BJ (cell line): ENCODE measurements at regions not wholly inside any gene's neighbourhood (a gene's known extent, or its start where the extent isn't known, plus 50 kb on each side); places are given as distances from the start of the nearest gene placed in this dataset.

ENCODE experiments used
- CTCF ChIA-PET: fragments of 350-600 bp; formaldehyde crosslinking; extraction: SDS; loops from one replicate; lab custom pipeline; 2021; ENCODE audit warnings: antibody characterized with exemption, inconsistent platforms; lab: Yijun Ruan, JAX
- POLR2A ChIA-PET: fragments of 300-600 bp; sonication (Branson Sonifier 250); formaldehyde crosslinking; extraction: SDS; loops from one replicate; lab custom pipeline; 2021; ENCODE audit warnings: antibody characterized with exemption; lab: Charles Lee
- DNase-seq: peaks from one replicate; pipeline ENCODE4 v3.0.0-alpha.2; 2011; ENCODE audit warnings: low read depth
- H3K27me3 ChIP-seq: 2 replicates; pipeline ENCODE4 v1.6.0; 2011; ENCODE audit warnings: low read length; ENCODE audit not compliant: control insufficient read depth, insufficient read depth
- H3K36me3 ChIP-seq: 2 replicates; pipeline ENCODE4 v1.5.1; 2011; ENCODE audit warnings: low read length; ENCODE audit not compliant: control insufficient read depth, insufficient read depth
- H3K4me3 ChIP-seq: 2 replicates; pipeline ENCODE4 v1.5.1; 2011; ENCODE audit warnings: low read depth, mild to moderate bottlenecking, control low read depth, low read length
- CTCF ChIP-seq: IDR thresholded peaks from 2 replicates; pipeline ENCODE4 v1.5.1; 2011; ENCODE audit warnings: low read depth, mild to moderate bottlenecking, control low read depth, inconsistent platforms, low read length, moderate library complexity; ENCODE audit not compliant: insufficient read depth

GRCh38 chr5:43903129-43903528 lies 300.1 kb downstream of the NNT start:
- CTCF ChIA-PET, result no interaction called here

GRCh38 chr5:43900974-43901373 lies 298.0 kb downstream of the NNT start:
- TF ChIP-seq CTCF, result no peak
- Histone ChIP-seq H3K36me3 (no peaks in the 10 kb centered on the region), H3K27me3 (no peaks in the 10 kb centered on the region), H3K4me3 (no peak overlapping the region)
- ChIA-PET CTCF (no interaction called here), POLR2A (no interaction called here)
- no peak for DNase-seq

More at GRCh38 chr5:43903129-43903528, 300.1 kb downstream of the NNT start:
- no peak for DNase-seq
- Histone ChIP-seq H3K27me3 (no peaks in the 10 kb centered on the region), H3K36me3 (no peaks in the 10 kb centered on the region), H3K4me3 (no peak overlapping the region)
- POLR2A ChIA-PET, result no interaction called here
- TF ChIP-seq CTCF, result no peak

GRCh38 chr5:43895876-43896275 lies 292.9 kb downstream of the NNT start:
- TF ChIP-seq CTCF, result no peak
- ChIA-PET POLR2A (no interaction called here), CTCF (no interaction called here)
- DNase-seq, result no peak
- no peaks in the 10 kb centered on the region for H3K36me3 ChIP-seq
- no peaks in the 10 kb centered on the region for H3K27me3 ChIP-seq
- H3K4me3 ChIP-seq, result no peak overlapping the region

GRCh38 chr5:43893951-43894684 lies 291.1 kb downstream of the NNT start:
- DNase-seq, result no peak
- ChIA-PET POLR2A (no interaction called here), CTCF (no interaction called here)
- H3K36me3 ChIP-seq, result no peaks in the 10 kb centered on the region
- H3K4me3 ChIP-seq, result no peak overlapping the region
- H3K27me3 ChIP-seq, result no peaks in the 10 kb centered on the region
- TF ChIP-seq CTCF, result no peak

GRCh38 chr5:43891112-43891511 lies 288.1 kb downstream of the NNT start:
- ChIA-PET CTCF (no interaction called here), POLR2A (no interaction called here)
- Histone ChIP-seq H3K27me3 (no peaks in the 10 kb centered on the region), H3K36me3 (no peaks in the 10 kb centered on the region), H3K4me3 (no peak overlapping the region)
- no peak for DNase-seq
- no peak for TF ChIP-seq CTCF
